NCI-H2196 (cell line): ENCODE measurements at regions not wholly inside any gene's neighbourhood (a gene's known extent, or its start where the extent isn't known, plus 50 kb on each side); places are given as distances from the start of the nearest gene placed in this dataset.
A peak's percentile ranks its signal among the peaks of the same experiment; 100 is the strongest.

Experiments
- DNase-seq: peaks from one replicate; lab custom pipeline; 2025; ENCODE audit not compliant: unreplicated experiment; lab: John Stamatoyannopoulos, UW

GRCh38 chr9:3054017-3054586 is 210.2 kb upstream of the PUM3 start:
- no peak for DNase-seq

GRCh38 chr9:3049636-3050035 is 205.7 kb upstream of the PUM3 start:
- DNase-seq: no peak

- DNase-seq: no peak
Measured at GRCh38 chr9:3047912-3048311, 204.0 kb upstream of the PUM3 start.

- DNase-seq: no peak
Measured at GRCh38 chr9:3045153-3045552, 201.3 kb upstream of the PUM3 start.

GRCh38 chr9:3043369-3043768 is 199.5 kb upstream of the PUM3 start:
- no peak for DNase-seq

- DNase-seq: no peak
Measured at GRCh38 chr9:3040761-3041160, 196.9 kb upstream of the PUM3 start.

GRCh38 chr9:3036333-3036700 is 192.4 kb upstream of the PUM3 start:
- DNase-seq: no peak

GRCh38 chr9:3035579-3036332 is 191.9 kb upstream of the PUM3 start:
- no peak for DNase-seq

- no peak for DNase-seq
Measured at GRCh38 chr9:3032898-3033297, 189.0 kb upstream of the PUM3 start.

GRCh38 chr9:3028535-3028934 is 184.6 kb upstream of the PUM3 start:
- DNase-seq: peak; percentile 28

- DNase-seq: peak; percentile 57
Measured at GRCh38 chr9:3027210-3027609, 183.3 kb upstream of the PUM3 start.

GRCh38 chr9:3023449-3023848 is 179.6 kb upstream of the PUM3 start:
- DNase-seq: no peak

GRCh38 chr9:3018691-3019230 is 174.9 kb upstream of the PUM3 start:
- peak; percentile 29 for DNase-seq

GRCh38 chr9:3018071-3018470 is 174.2 kb upstream of the PUM3 start:
- DNase-seq: peak; percentile 74

- no peak for DNase-seq
Measured at GRCh38 chr9:3014178-3014577, 170.3 kb upstream of the PUM3 start.

- DNase-seq: no peak
Measured at GRCh38 chr9:3012842-3013241, 168.9 kb upstream of the PUM3 start.

GRCh38 chr9:3012245-3012644 is 168.3 kb upstream of the PUM3 start:
- DNase-seq: no peak

- no peak for DNase-seq
Measured at GRCh38 chr9:3008091-3008490, 164.2 kb upstream of the PUM3 start.

GRCh38 chr9:3007326-3007725 is 163.4 kb upstream of the PUM3 start:
- DNase-seq: no peak

GRCh38 chr9:3006851-3007250 is 163.0 kb upstream of the PUM3 start:
- DNase-seq: no peak

GRCh38 chr9:3004572-3004971 is 160.7 kb upstream of the PUM3 start:
- DNase-seq: no peak

GRCh38 chr9:3001311-3001710 is 157.4 kb upstream of the PUM3 start:
- no peak for DNase-seq

- peak; percentile 20 for DNase-seq
Measured at GRCh38 chr9:2992427-2992826, 148.5 kb upstream of the PUM3 start.
